ENCODE measurements at regions not wholly inside any gene's neighbourhood (a gene's known extent, or its start where the extent isn't known, plus 50 kb on each side); places are given as distances from the start of the nearest gene placed in this dataset.
A peak's percentile ranks its signal among the peaks of the same experiment; 100 is the strongest.

- Histone ChIP-seq H3K27me3 (ENCODE audit: insufficient read depth, low read depth, severe bottlenecking) (no peaks in the 10 kb centered on the region), H3K4me3 (ENCODE audit: low read depth, low read length) (no peak overlapping the region), H3K36me3 (no peaks in the 10 kb centered on the region), H3K9me3 (ENCODE audit: severe bottlenecking) (peaks cover 4% of the 10 kb centered on the region), H3K27ac (no peak overlapping the region)
- no peak for TF ChIP-seq CTCF (IDR thresholded peaks at IDR 0.05; ENCODE audit: low read depth, low read length)
- DNase-seq: no peak
Observed at GRCh38 chr14:34219661-34220377, 242.2 kb downstream of the SPTSSA start.

- Histone ChIP-seq H3K27ac (no peak overlapping the region), H3K4me3 (ENCODE audit: low read depth, low read length) (no peak overlapping the region), H3K27me3 (ENCODE audit: insufficient read depth, low read depth, severe bottlenecking) (no peaks in the 10 kb centered on the region), H3K9me3 (ENCODE audit: severe bottlenecking) (peaks cover 4% of the 10 kb centered on the region), H3K36me3 (no peaks in the 10 kb centered on the region)
- TF ChIP-seq CTCF (IDR thresholded peaks at IDR 0.05; ENCODE audit: low read depth, low read length): no peak
- no peak for DNase-seq
Observed at GRCh38 chr14:34218881-34219280, 243.2 kb downstream of the SPTSSA start.

- TF ChIP-seq CTCF (IDR thresholded peaks at IDR 0.05; ENCODE audit: low read depth, low read length): no peak
- H3K4me3 ChIP-seq (ENCODE audit: low read depth, low read length): no peak overlapping the region
- no peak overlapping the region for H3K27ac ChIP-seq
- no peaks in the 10 kb centered on the region for H3K36me3 ChIP-seq
- H3K27me3 ChIP-seq (ENCODE audit: insufficient read depth, low read depth, severe bottlenecking): no peaks in the 10 kb centered on the region
- DNase-seq: no peak
- H3K9me3 ChIP-seq (ENCODE audit: severe bottlenecking): peaks cover 4% of the 10 kb centered on the region
Observed at GRCh38 chr14:34214961-34215360, 247.1 kb downstream of the SPTSSA start.

GRCh38 chr14:34213332-34213731 lies 248.7 kb downstream of the SPTSSA start:
- H3K27me3 ChIP-seq (ENCODE audit: insufficient read depth, low read depth, severe bottlenecking): no peaks in the 10 kb centered on the region
- no peak overlapping the region for H3K27ac ChIP-seq
- DNase-seq: no peak
- no peak for TF ChIP-seq CTCF (IDR thresholded peaks at IDR 0.05; ENCODE audit: low read depth, low read length)
- no peak overlapping the region for H3K4me3 ChIP-seq (ENCODE audit: low read depth, low read length)
- peaks cover 4% of the 10 kb centered on the region for H3K9me3 ChIP-seq (ENCODE audit: severe bottlenecking)
- no peaks in the 10 kb centered on the region for H3K36me3 ChIP-seq

- Histone ChIP-seq H3K27ac (peak overlapping the region; percentile 8; the same call in 1 of the 2 replicates), H3K27me3 (ENCODE audit: insufficient read depth, low read depth, severe bottlenecking) (no peaks in the 10 kb centered on the region), H3K36me3 (no peaks in the 10 kb centered on the region), H3K9me3 (ENCODE audit: severe bottlenecking) (peaks cover 4% of the 10 kb centered on the region), H3K4me3 (ENCODE audit: low read depth, low read length) (no peak overlapping the region)
- no peak for TF ChIP-seq CTCF (IDR thresholded peaks at IDR 0.05; ENCODE audit: low read depth, low read length)
- no peak for DNase-seq
Observed at GRCh38 chr14:34212172-34212929, 249.7 kb downstream of the SPTSSA start.
